ENCODE measurements at regions not wholly inside any gene's neighbourhood (a gene's known extent, or its start where the extent isn't known, plus 50 kb on each side); places are given as distances from the start of the nearest gene placed in this dataset.

- no peak for TF ChIP-seq MAX (IDR thresholded peaks at IDR 0.05)
- no peak for TF ChIP-seq BHLHE40 (IDR thresholded peaks at IDR 0.05; ENCODE audit: low read depth, low read length)
- no peak for TF ChIP-seq REST (IDR thresholded peaks at IDR 0.05)
- no peak for TF ChIP-seq CTCF (IDR thresholded peaks at IDR 0.05)
- no peak for TF ChIP-seq HES2 (IDR thresholded peaks at IDR 0.05)
- TF ChIP-seq POLR2A (IDR thresholded peaks at IDR 0.05; ENCODE audit: low read length) = no peak
- TF ChIP-seq RNF2 (IDR thresholded peaks at IDR 0.05; ENCODE audit: borderline replicate concordance, low read depth) = no peak
- TF ChIP-seq CEBPB (IDR thresholded peaks at IDR 0.05) = no peak
- no peak for TF ChIP-seq PHF8 (IDR thresholded peaks at IDR 0.05; ENCODE audit: borderline replicate concordance, low read depth)
- no peak for TF ChIP-seq ZSCAN20 (CRISPR knock-in tag; IDR thresholded peaks at IDR 0.05)
- no peak for TF ChIP-seq JUN (IDR thresholded peaks at IDR 0.05)
Measured at GRCh38 chr19:28843761-28844492, 369.0 kb downstream of the UQCRFS1 start.

Measured in A549 (cell line).